SK-N-SH (cell line): ENCODE measurements at regions not wholly inside any gene's neighbourhood (a gene's known extent, or its start where the extent isn't known, plus 50 kb on each side); places are given as distances from the start of the nearest gene placed in this dataset.

Source experiments
- CTCF ChIA-PET: fragments of 300-600, 350-600 bp; formaldehyde crosslinking; extraction: SDS; loops from one replicate; lab custom pipeline; 2021; lab: Yijun Ruan, JAX
- POLR2A ChIA-PET: fragments of 350-600 bp; sonication (Branson Sonifier 250); formaldehyde crosslinking; extraction: SDS; loops from one replicate; lab custom pipeline; 2020; ENCODE audit warnings: antibody characterized with exemption, inconsistent platforms; lab: Yijun Ruan, JAX
- DNase-seq: peaks from one replicate; pipeline ENCODE4 v3.0.0; 2012
- H2AFZ ChIP-seq: fragments of 200-600 bp; sonication (generic); 2 replicates; pipeline ENCODE4 v1.8.1; 2016; ENCODE audit warnings: antibody characterized with exemption, mild to moderate bottlenecking, low read depth
- H3F3A ChIP-seq: fragments of 200-600 bp; sonication (generic); replicated peaks from 2 replicates; pipeline ENCODE3; 2016; ENCODE audit warnings: antibody characterized with exemption, mild to moderate bottlenecking; ENCODE audit not compliant: insufficient read depth
- H3K27ac ChIP-seq, 2 experiments: fragments of 200-500 bp in 1 of 2; fragments of 200-600 bp in 1 of 2; sonication (Bioruptor generic) in 1 of 2; sonication (generic), shearing (Covaris generic) in 1 of 2; 2 replicates each; pipeline versions ENCODE4 v1.5.1 to v1.6.1; 2014 to 2016; ENCODE audit warnings: low read depth in 2 of 2, inconsistent platforms in 1 of 2, low read length in 1 of 2, mild to moderate bottlenecking in 1 of 2, mixed read lengths in 1 of 2
- H3K27me3 ChIP-seq: fragments of 200-600 bp; sonication (generic), shearing (Covaris generic); 2 replicates; pipeline ENCODE4 v1.6.1; 2016; ENCODE audit warnings: mixed run types; ENCODE audit not compliant: insufficient read depth
- H3K36me3 ChIP-seq, 2 experiments: fragments of 200-500 bp in 1 of 2; fragments of 200-600 bp in 1 of 2; sonication (Bioruptor generic) in 1 of 2; sonication (generic) in 1 of 2; replicated peaks in 1 of 2; 2 replicates each; pipeline versions ENCODE3 to v1.5.1; 2014 to 2016; ENCODE audit warnings: low read length in 1 of 2, mild to moderate bottlenecking in 1 of 2; ENCODE audit not compliant: insufficient read depth in 2 of 2, control insufficient read depth in 1 of 2
- H3K4me1 ChIP-seq, 2 experiments: fragments of 200-500 bp in 1 of 2; fragments of 200-600 bp in 1 of 2; sonication (Bioruptor generic) in 1 of 2; sonication (generic), shearing (Covaris generic) in 1 of 2; 2 replicates each; pipeline versions ENCODE4 v1.5.1 to v1.6.1; 2014 to 2016; ENCODE audit warnings: low read depth in 1 of 2, low read length in 1 of 2, mixed run types in 1 of 2; ENCODE audit not compliant: insufficient read depth in 2 of 2, control insufficient read depth in 1 of 2
- H3K4me2 ChIP-seq: fragments of 200-600 bp; sonication (generic), shearing (Covaris generic); 2 replicates; pipeline ENCODE4 v1.6.1; 2017; ENCODE audit warnings: mixed run types
- H3K4me3 ChIP-seq, 2 experiments: fragments of 200-500 bp in 1 of 2; fragments of 200-600 bp in 1 of 2; sonication (Bioruptor generic) in 1 of 2; sonication (generic), shearing (Covaris generic) in 1 of 2; 2 replicates each; pipeline versions ENCODE4 v1.5.1 to v1.8.1; 2014 to 2016; ENCODE audit warnings: low read depth in 2 of 2, inconsistent platforms in 1 of 2, low read length in 1 of 2, mild to moderate bottlenecking in 1 of 2, mixed read lengths in 1 of 2, moderate library complexity in 1 of 2
- H3K79me2 ChIP-seq: fragments of 200-600 bp; sonication (generic); 2 replicates; pipeline ENCODE4 v1.8.1; 2017; ENCODE audit warnings: mild to moderate bottlenecking; ENCODE audit not compliant: insufficient read depth
- H3K9ac ChIP-seq: fragments of 200-600 bp; sonication (generic); 2 replicates; pipeline ENCODE4 v1.6.1; 2017; ENCODE audit warnings: mixed run types
- H3K9me2 ChIP-seq: fragments of 200-600 bp; sonication (generic); 2 replicates; pipeline ENCODE4 v1.6.1; 2017; ENCODE audit warnings: mixed run types
- H3K9me3 ChIP-seq: fragments of 200-600 bp; sonication (generic); 2 replicates; pipeline ENCODE4 v1.6.1; 2017; ENCODE audit warnings: mixed run types, mild to moderate bottlenecking, moderate library complexity
- H4K20me1 ChIP-seq: fragments of 200-600 bp; sonication (generic); 2 replicates; pipeline ENCODE4 v1.6.1; 2017; ENCODE audit warnings: mild to moderate bottlenecking, mixed run types; ENCODE audit not compliant: insufficient read depth
- CHD2 ChIP-seq: fragments of 150-350 bp; IDR thresholded peaks from 2 replicates; pipeline ENCODE4 v1.6.1; 2018; ENCODE audit warnings: low read length; ENCODE audit not compliant: partially characterized antibody
- CTCF ChIP-seq: fragments of 200-600 bp; sonication (generic); IDR thresholded peaks from 2 replicates; pipeline ENCODE4 v1.6.1; 2017; ENCODE audit warnings: antibody characterized with exemption, mild to moderate bottlenecking, moderate library complexity
- ELF1 ChIP-seq: IDR thresholded peaks from 2 replicates; pipeline ENCODE4 v1.4.0; 2012
- EZH2phosphoT487 ChIP-seq: fragments of 200-600 bp; sonication (generic); IDR thresholded peaks from 2 replicates; pipeline ENCODE4 v1.6.1; 2017; ENCODE audit warnings: low read depth, mixed run types, mild to moderate bottlenecking, antibody characterized with exemption, moderate library complexity, borderline replicate concordance
- FOXM1 ChIP-seq: IDR thresholded peaks from 2 replicates; pipeline ENCODE4 v1.4.0; 2012; ENCODE audit warnings: low read depth, mild to moderate bottlenecking
- IRF3 ChIP-seq: fragments of 150-350 bp; IDR thresholded peaks from 2 replicates; pipeline ENCODE4 v1.6.1; 2016; ENCODE audit warnings: mild to moderate bottlenecking, low read depth, low read length
- JUND ChIP-seq: IDR thresholded peaks from 2 replicates; pipeline ENCODE4 v1.4.0; 2012
- MAX ChIP-seq: IDR thresholded peaks from 2 replicates; pipeline ENCODE4 v1.4.0; 2012; ENCODE audit warnings: low read depth
- MEF2A ChIP-seq: IDR thresholded peaks from 2 replicates; pipeline ENCODE4 v1.4.0; 2012; ENCODE audit warnings: low read depth, borderline replicate concordance
- MXI1 ChIP-seq: IDR thresholded peaks from 2 replicates; pipeline ENCODE4 v1.6.1; 2012; ENCODE audit warnings: mild to moderate bottlenecking, low read depth, low read length, improper control_type of control experiment
- NFIC ChIP-seq: IDR thresholded peaks from 2 replicates; pipeline ENCODE4 v1.4.0; 2012; ENCODE audit warnings: borderline replicate concordance
- NRF1 ChIP-seq: IDR thresholded peaks from 2 replicates; pipeline ENCODE4 v1.6.1; 2012; ENCODE audit warnings: low read depth, mild to moderate bottlenecking, low read length
- POLR2AphosphoS5 ChIP-seq: IDR thresholded peaks from 2 replicates; pipeline ENCODE4 v1.6.1; 2012; ENCODE audit warnings: low read depth, low read length
- RAD21 ChIP-seq: IDR thresholded peaks from 2 replicates; pipeline ENCODE4 v1.6.1; 2012; ENCODE audit warnings: mild to moderate bottlenecking, low read length
- RFX5 ChIP-seq: IDR thresholded peaks from 2 replicates; pipeline ENCODE4 v1.6.1; 2012; ENCODE audit warnings: mild to moderate bottlenecking, improper control_type of control experiment, low read length
- SIN3A ChIP-seq: IDR thresholded peaks from 2 replicates; pipeline ENCODE4 v1.6.1; 2012; ENCODE audit warnings: low read depth, mild to moderate bottlenecking, low read length, moderate library complexity, borderline replicate concordance
- USF2 ChIP-seq: fragments of 150-350 bp; IDR thresholded peaks from 2 replicates; pipeline ENCODE4 v1.6.1; 2017; ENCODE audit warnings: antibody characterized with exemption, low read length, low read depth, borderline replicate concordance
- YY1 ChIP-seq: IDR thresholded peaks from 2 replicates; pipeline ENCODE4 v1.4.0; 2012; ENCODE audit warnings: low read depth, mild to moderate bottlenecking
- ZBTB33 ChIP-seq: IDR thresholded peaks from 2 replicates; pipeline ENCODE4 v1.4.0; 2012; ENCODE audit warnings: low read depth, borderline replicate concordance
- WGBS: methylation state at CpG from one replicate; pipeline ENCODE4 v1.1.6; 2017; ENCODE audit warnings: low lambda C conversion rate; 5-methylcytosine and 5-hydroxymethylcytosine counted together

GRCh38 chr21:17458279-17458678 is 54.6 kb upstream of the CXADR start:
- Histone ChIP-seq H3K27ac (no peak overlapping the region), H3K4me1 (no peaks in the 10 kb centered on the region; a peak in 1 of 4 replicates), H3K9me3 (no peaks in the 10 kb centered on the region), H3K9ac (no peak overlapping the region), H3K36me3 (no peaks in the 10 kb centered on the region), H2AFZ (no peak overlapping the region), H3K9me2 (no peaks in the 10 kb centered on the region), H3K4me2 (no peak overlapping the region), H3K4me3 (no peak overlapping the region), H3F3A (peaks cover 6% of the 10 kb centered on the region)
- 81% methylated on average over 6 of the region's 6 CpGs for WGBS
- ChIA-PET POLR2A (interaction anchor here (1.1 kb wide), 1 partner anchor 91 kb away, joined by 3 read pairs; no protein-coding TSS in a partner anchor), CTCF (no interaction called here)
- no peak for TF ChIP-seq ELF1
- TF ChIP-seq MAX = no peak
- TF ChIP-seq, all 33 proteins: peak for 0
- no peaks in the 10 kb centered on the region for H3K27me3 ChIP-seq
- no peaks in the 10 kb centered on the region for H4K20me1 ChIP-seq
- H3K79me2 ChIP-seq = no peaks in the 10 kb centered on the region
- DNase-seq = no peak

GRCh38 chr21:17460094-17460493 is 52.7 kb upstream of the CXADR start:
- no peaks in the 10 kb centered on the region for H3K36me3 ChIP-seq
- 76% methylated on average over 2 of the region's 2 CpGs for WGBS
- H3K4me3 ChIP-seq = no peak overlapping the region
- H3K79me2 ChIP-seq = no peaks in the 10 kb centered on the region
- H3K9me3 ChIP-seq = no peaks in the 10 kb centered on the region
- no peak for TF ChIP-seq JUND
- no peak for TF ChIP-seq ELF1
- TF ChIP-seq NRF1 = no peak
- no peak for TF ChIP-seq MAX
- no peak for TF ChIP-seq MEF2A
- TF ChIP-seq IRF3 = no peak
- TF ChIP-seq CTCF = no peak
- no peak for TF ChIP-seq POLR2AphosphoS5
- no peak for TF ChIP-seq MXI1
- TF ChIP-seq RAD21 = no peak
- TF ChIP-seq FOXM1 = no peak
- TF ChIP-seq SIN3A = no peak
- TF ChIP-seq NFIC = no peak
- TF ChIP-seq EZH2phosphoT487 = no peak
- no peak for TF ChIP-seq ZBTB33
- TF ChIP-seq USF2 = no peak
- TF ChIP-seq RFX5 = no peak
- TF ChIP-seq CHD2 = no peak
- TF ChIP-seq YY1 = no peak
- ChIA-PET CTCF (interaction anchor here (0.9 kb wide), 1 partner anchor 12 kb away, joined by 3 read pairs; no protein-coding TSS in a partner anchor), POLR2A (no interaction called here)
- H4K20me1 ChIP-seq = no peaks in the 10 kb centered on the region
- DNase-seq = no peak
- H2AFZ ChIP-seq = no peak overlapping the region
- no peaks in the 10 kb centered on the region for H3K27me3 ChIP-seq
- no peaks in the 10 kb centered on the region for H3K9me2 ChIP-seq
- no peak overlapping the region for H3K27ac ChIP-seq
- peaks cover 6% of the 10 kb centered on the region for H3F3A ChIP-seq
- H3K4me2 ChIP-seq = no peak overlapping the region
- H3K4me1 ChIP-seq = no peaks in the 10 kb centered on the region; a peak in 1 of 4 replicates
- H3K9ac ChIP-seq = no peak overlapping the region
